GM21576 (cell line): ENCODE measurements at regions not wholly inside any gene's neighbourhood (a gene's known extent, or its start where the extent isn't known, plus 50 kb on each side); places are given as distances from the start of the nearest gene placed in this dataset.

Source experiments
- ATAC-seq: cut with Tn5 transposase; IDR thresholded peaks from one replicate; pipeline ENCODE4 v1.9.1; 2021; ENCODE audit warnings: mild to moderate bottlenecking, moderate library complexity; ENCODE audit not compliant: unreplicated experiment

GRCh38 chr17:72531729-72532128 lies 410.9 kb downstream of the SOX9 start:
- ATAC-seq, result no peak

- no peak for ATAC-seq
These were observed 413.4 kb downstream of the SOX9 start for GRCh38 chr17:72534265-72534664.

GRCh38 chr17:72534776-72535175 lies 414.0 kb downstream of the SOX9 start:
- no peak for ATAC-seq

GRCh38 chr17:72535346-72535745 lies 414.5 kb downstream of the SOX9 start:
- ATAC-seq, result no peak

- ATAC-seq, result no peak
These were observed 415.0 kb downstream of the SOX9 start for GRCh38 chr17:72535779-72536178.

GRCh38 chr17:72536788-72537187 lies 416.0 kb downstream of the SOX9 start:
- no peak for ATAC-seq

- ATAC-seq, result no peak
These were observed 417.6 kb downstream of the SOX9 start for GRCh38 chr17:72538443-72538842.

GRCh38 chr17:72538901-72539352 lies 418.1 kb downstream of the SOX9 start:
- ATAC-seq, result no peak

GRCh38 chr17:72539981-72540897 lies 419.4 kb downstream of the SOX9 start:
- peak; percentile 69 for ATAC-seq

GRCh38 chr17:72542317-72542716 lies 421.5 kb downstream of the SOX9 start:
- no peak for ATAC-seq

- no peak for ATAC-seq
These were observed 424.9 kb downstream of the SOX9 start for GRCh38 chr17:72545766-72546165.

- no peak for ATAC-seq
These were observed 432.4 kb downstream of the SOX9 start for GRCh38 chr17:72553051-72553755.

GRCh38 chr17:72554508-72554907 lies 433.7 kb downstream of the SOX9 start:
- no peak for ATAC-seq

- no peak for ATAC-seq
These were observed 434.2 kb downstream of the SOX9 start for GRCh38 chr17:72555052-72555451.

- ATAC-seq, result no peak
These were observed 436.4 kb downstream of the SOX9 start for GRCh38 chr17:72556944-72557826.

GRCh38 chr17:72558971-72559476 lies 438.2 kb downstream of the SOX9 start:
- no peak for ATAC-seq

- peak; percentile 65 for ATAC-seq
These were observed 439.8 kb downstream of the SOX9 start for GRCh38 chr17:72560303-72561247.

GRCh38 chr17:72561266-72561665 lies 440.4 kb downstream of the SOX9 start:
- ATAC-seq, result no peak

GRCh38 chr17:72561680-72562079 lies 440.9 kb downstream of the SOX9 start:
- no peak for ATAC-seq
